HuH-7 (cell line): ENCODE measurements at regions not wholly inside any gene's neighbourhood (a gene's known extent, or its start where the extent isn't known, plus 50 kb on each side); places are given as distances from the start of the nearest gene placed in this dataset.

Experiments
- DNase-seq: peaks from one replicate; pipeline ENCODE4 v3.0.0; 2011; ENCODE audit warnings: low spot score

- no peak for DNase-seq
Measured at GRCh38 chr2:788227-789032, 111.2 kb upstream of the TMEM18 start.

- no peak for DNase-seq
Measured at GRCh38 chr2:784753-785152, 107.5 kb upstream of the TMEM18 start.

- DNase-seq = no peak
Measured at GRCh38 chr2:780581-780980, 103.4 kb upstream of the TMEM18 start.

GRCh38 chr2:780002-780401 lies 102.8 kb upstream of the TMEM18 start:
- no peak for DNase-seq

- no peak for DNase-seq
Measured at GRCh38 chr2:778731-779350, 101.6 kb upstream of the TMEM18 start.

- DNase-seq = no peak
Measured at GRCh38 chr2:777546-777945, 100.3 kb upstream of the TMEM18 start.

GRCh38 chr2:777051-777450 lies 99.8 kb upstream of the TMEM18 start:
- no peak for DNase-seq

- DNase-seq = no peak
Measured at GRCh38 chr2:776487-776886, 99.3 kb upstream of the TMEM18 start.

GRCh38 chr2:776038-776437 lies 98.8 kb upstream of the TMEM18 start:
- no peak for DNase-seq

GRCh38 chr2:774436-774835 lies 97.2 kb upstream of the TMEM18 start:
- no peak for DNase-seq

GRCh38 chr2:773256-774160 lies 96.3 kb upstream of the TMEM18 start:
- DNase-seq = no peak

- no peak for DNase-seq
Measured at GRCh38 chr2:771538-771937, 94.3 kb upstream of the TMEM18 start.

- DNase-seq = no peak
Measured at GRCh38 chr2:770776-771175, 93.6 kb upstream of the TMEM18 start.

- DNase-seq = no peak
Measured at GRCh38 chr2:769771-770170, 92.6 kb upstream of the TMEM18 start.

- DNase-seq = no peak
Measured at GRCh38 chr2:768451-768850, 91.2 kb upstream of the TMEM18 start.

GRCh38 chr2:767944-768343 lies 90.7 kb upstream of the TMEM18 start:
- no peak for DNase-seq

- DNase-seq = no peak
Measured at GRCh38 chr2:767440-767839, 90.2 kb upstream of the TMEM18 start.

GRCh38 chr2:766255-766654 lies 89.0 kb upstream of the TMEM18 start:
- no peak for DNase-seq

- DNase-seq = no peak
Measured at GRCh38 chr2:765369-765768, 88.2 kb upstream of the TMEM18 start.

- no peak for DNase-seq
Measured at GRCh38 chr2:763766-764525, 86.7 kb upstream of the TMEM18 start.

GRCh38 chr2:762646-763045 lies 85.4 kb upstream of the TMEM18 start:
- DNase-seq = no peak

GRCh38 chr2:761384-761783 lies 84.2 kb upstream of the TMEM18 start:
- no peak for DNase-seq
